AG09309 (cell line): ENCODE measurements at regions not wholly inside any gene's neighbourhood (a gene's known extent, or its start where the extent isn't known, plus 50 kb on each side); places are given as distances from the start of the nearest gene placed in this dataset.

ENCODE experiments used
- DNase-seq: peaks from one replicate; pipeline ENCODE4 v3.0.0-alpha.2; 2010; ENCODE audit warnings: low read depth
- H3K4me3 ChIP-seq: 2 replicates; pipeline ENCODE4 v1.5.1; 2011; ENCODE audit warnings: mild to moderate bottlenecking, low read depth, low read length, moderate library complexity; ENCODE audit not compliant: control insufficient read depth
- CTCF ChIP-seq: IDR thresholded peaks from 2 replicates; pipeline ENCODE4 v1.5.1; 2011; ENCODE audit warnings: mild to moderate bottlenecking, low read depth, low read length, inconsistent platforms; ENCODE audit not compliant: insufficient read depth, control insufficient read depth; ENCODE audit errors: missing control alignments

GRCh38 chr5:179438011-179438441 is 92.8 kb upstream of the ADAMTS2 start:
- no peak for TF ChIP-seq CTCF
- H3K4me3 ChIP-seq, result no peak overlapping the region
- no peak for DNase-seq

GRCh38 chr5:179437341-179438001 is 92.2 kb upstream of the ADAMTS2 start:
- DNase-seq, result no peak
- no peak overlapping the region for H3K4me3 ChIP-seq
- TF ChIP-seq CTCF, result no peak

GRCh38 chr5:179436321-179437122 is 91.3 kb upstream of the ADAMTS2 start:
- TF ChIP-seq CTCF, result no peak
- DNase-seq, result no peak
- no peak overlapping the region for H3K4me3 ChIP-seq

- DNase-seq, result no peak
- no peak for TF ChIP-seq CTCF
- H3K4me3 ChIP-seq, result no peak overlapping the region
These were observed 90.6 kb upstream of the ADAMTS2 start for GRCh38 chr5:179435731-179436315.

GRCh38 chr5:179435181-179435580 is 89.9 kb upstream of the ADAMTS2 start:
- no peak overlapping the region for H3K4me3 ChIP-seq
- TF ChIP-seq CTCF, result no peak
- DNase-seq, result no peak

- no peak for TF ChIP-seq CTCF
- H3K4me3 ChIP-seq, result no peak overlapping the region
- no peak for DNase-seq
These were observed 87.3 kb upstream of the ADAMTS2 start for GRCh38 chr5:179432547-179432946.
